H1 (cell line): ENCODE measurements at regions not wholly inside any gene's neighbourhood (a gene's known extent, or its start where the extent isn't known, plus 50 kb on each side); places are given as distances from the start of the nearest gene placed in this dataset.

ENCODE experiments used
- CTCF ChIA-PET: fragments of 300-600 bp; sonication (Branson Sonifier 250); formaldehyde crosslinking; loops from one replicate; lab custom pipeline; 2021; ENCODE audit not compliant: partially characterized antibody; lab: Charles Lee
- POLR2A ChIA-PET: fragments of 300-600 bp; sonication (Branson Sonifier 250); formaldehyde crosslinking; loops from one replicate; lab custom pipeline; 2021; ENCODE audit warnings: inconsistent platforms; ENCODE audit not compliant: partially characterized antibody; lab: Charles Lee
- DNase-seq, 2 experiments: peaks; one replicate each; pipeline versions ENCODE4 v3.0.0 to v3.0.0-alpha.2; 2010 to 2022; ENCODE audit warnings: low spot score in 2 of 2, low read depth in 1 of 2, mixed read lengths in 1 of 2
- FAIRE-seq: peaks from 2 replicates; lab custom pipeline; 2011; peaks lifted over from hg19 to GRCh38; lab: Jason Lieb, UNC
- H2AFZ ChIP-seq: 2 replicates; pipeline ENCODE4 v1.8.1; 2012; ENCODE audit warnings: low read length, inconsistent platforms
- H2AK5ac ChIP-seq: 2 replicates; pipeline ENCODE4 v1.6.1; 2013; ENCODE audit warnings: low read depth, low read length
- H2BK120ac ChIP-seq: replicated peaks from 2 replicates; pipeline ENCODE3; 2013; ENCODE audit warnings: low read depth, low read length, inconsistent platforms
- H2BK12ac ChIP-seq: 2 replicates; pipeline ENCODE4 v1.6.1; 2013; ENCODE audit warnings: low read depth, low read length
- H2BK15ac ChIP-seq: 2 replicates; pipeline ENCODE4 v1.6.1; 2013; ENCODE audit warnings: low read length
- H2BK20ac ChIP-seq: 2 replicates; pipeline ENCODE4 v1.6.1; 2013; ENCODE audit warnings: low read length
- H2BK5ac ChIP-seq: 2 replicates; pipeline ENCODE4 v1.6.1; 2013; ENCODE audit warnings: low read depth, low read length
- H3K14ac ChIP-seq: 2 replicates; pipeline ENCODE4 v1.6.1; 2013; ENCODE audit warnings: inconsistent platforms; ENCODE audit not compliant: insufficient read length
- H3K18ac ChIP-seq: 2 replicates; pipeline ENCODE4 v1.6.1; 2013; ENCODE audit warnings: low read length; ENCODE audit errors: extremely low read depth
- H3K23ac ChIP-seq: 2 replicates; pipeline ENCODE4 v1.6.1; 2013; ENCODE audit warnings: inconsistent platforms; ENCODE audit not compliant: insufficient read length
- H3K23me2 ChIP-seq: 2 replicates; pipeline ENCODE4 v1.6.1; 2013; ENCODE audit warnings: low read depth, low read length
- H3K27ac ChIP-seq: 2 replicates; pipeline ENCODE4 v1.6.1; 2011; ENCODE audit warnings: low read depth, low read length, inconsistent platforms
- H3K27me3 ChIP-seq, 4 experiments: replicated peaks in 1 of 4; 1 replicate in 1 of 4; 2 replicates in 3 of 4; pipeline versions ENCODE4 v1.6.1 to v1.8.1; 2011 to 2013; ENCODE audit warnings: low read length in 3 of 4, mild to moderate bottlenecking in 3 of 4, inconsistent platforms in 2 of 4, mixed read lengths in 2 of 4, moderate library complexity in 1 of 4; ENCODE audit not compliant: control insufficient read depth in 3 of 4, insufficient read depth in 3 of 4; ENCODE audit errors: extremely low read depth in 1 of 4
- H3K36me3 ChIP-seq, 4 experiments: 2 replicates each; pipeline versions ENCODE4 v1.6.1 to v1.8.1; 2011 to 2013; ENCODE audit warnings: mild to moderate bottlenecking in 4 of 4, low read length in 3 of 4, moderate library complexity in 2 of 4, control low read depth in 1 of 4, inconsistent platforms in 1 of 4; ENCODE audit not compliant: insufficient read depth in 4 of 4, control insufficient read depth in 2 of 4
- H3K4ac ChIP-seq: replicated peaks from 2 replicates; pipeline ENCODE3; 2013; ENCODE audit warnings: low read length, low read depth, mixed read lengths, inconsistent platforms; ENCODE audit not compliant: insufficient read length
- H3K4me1 ChIP-seq, 4 experiments: replicated peaks in 1 of 4; 1 replicate in 1 of 4; 2 replicates in 3 of 4; pipeline versions ENCODE4 v1.6.1 to v1.8.1; 2011 to 2013; ENCODE audit warnings: low read length in 3 of 4, inconsistent platforms in 2 of 4, mixed read lengths in 1 of 4; ENCODE audit not compliant: insufficient read depth in 4 of 4, control insufficient read depth in 3 of 4
- H3K4me2 ChIP-seq, 2 experiments: 2 replicates each; pipeline versions ENCODE4 v1.6.1 to v1.8.1; 2011 to 2013; ENCODE audit warnings: low read depth in 2 of 2, low read length in 2 of 2, control low read depth in 1 of 2, inconsistent platforms in 1 of 2, mild to moderate bottlenecking in 1 of 2; ENCODE audit not compliant: insufficient read depth in 1 of 2
- H3K4me3 ChIP-seq, 4 experiments: fragments of 200-600, 300-600 bp in 1 of 4; sonication (generic), shearing (Covaris generic), sonication (Bioruptor Twin) in 1 of 4; 2 replicates each; pipeline versions ENCODE4 v1.5.1 to v1.8.1; 2011 to 2016; ENCODE audit warnings: low read length in 4 of 4, low read depth in 3 of 4, control low read depth in 2 of 4, inconsistent platforms in 2 of 4, mild to moderate bottlenecking in 2 of 4, mixed read lengths in 1 of 4, moderate library complexity in 1 of 4; ENCODE audit not compliant: insufficient read depth in 2 of 4; ENCODE audit errors: extremely low read depth in 1 of 4
- H3K56ac ChIP-seq: replicated peaks from 2 replicates; pipeline ENCODE3; 2013; ENCODE audit warnings: low read depth, mild to moderate bottlenecking, mixed read lengths, low read length, inconsistent platforms; ENCODE audit not compliant: insufficient read length
- H3K79me1 ChIP-seq: 2 replicates; pipeline ENCODE4 v1.6.1; 2013; ENCODE audit warnings: low read depth, low read length, control low read depth
- H3K79me2 ChIP-seq, 2 experiments: 2 replicates each; pipeline versions ENCODE4 v1.6.1 to v1.8.1; 2012 to 2013; ENCODE audit warnings: low read length in 2 of 2, mild to moderate bottlenecking in 2 of 2, inconsistent platforms in 1 of 2; ENCODE audit not compliant: insufficient read depth in 2 of 2, control insufficient read depth in 1 of 2
- H3K9ac ChIP-seq, 4 experiments: replicated peaks in 1 of 4; 1 replicate in 1 of 4; 2 replicates in 3 of 4; pipeline versions ENCODE4 v1.6.1 to v1.8.1; 2011 to 2013; ENCODE audit warnings: low read depth in 3 of 4, low read length in 3 of 4, control low read depth in 2 of 4, mild to moderate bottlenecking in 2 of 4, moderate library complexity in 2 of 4, inconsistent platforms in 1 of 4; ENCODE audit errors: extremely low read depth in 1 of 4
- H3K9me3 ChIP-seq, 2 experiments: 2 replicates each; pipeline versions ENCODE4 v1.6.1 to v1.8.1; 2012 to 2013; ENCODE audit warnings: mild to moderate bottlenecking in 2 of 2, moderate library complexity in 2 of 2, control low read depth in 1 of 2, inconsistent platforms in 1 of 2, low read depth in 1 of 2, low read length in 1 of 2, mixed read lengths in 1 of 2; ENCODE audit not compliant: insufficient read depth in 2 of 2
- H4K20me1 ChIP-seq, 2 experiments: replicated peaks in 1 of 2; 2 replicates each; pipeline versions ENCODE3 to v1.8.1; 2011 to 2013; ENCODE audit warnings: inconsistent platforms in 2 of 2, low read length in 2 of 2, mild to moderate bottlenecking in 1 of 2; ENCODE audit not compliant: insufficient read depth in 2 of 2, control insufficient read depth in 1 of 2
- H4K5ac ChIP-seq: 2 replicates; pipeline ENCODE4 v1.6.1; 2013; ENCODE audit warnings: low read length, low read depth, mixed read lengths, inconsistent platforms; ENCODE audit not compliant: insufficient read length
- H4K8ac ChIP-seq: 2 replicates; pipeline ENCODE4 v1.8.0; 2013; ENCODE audit warnings: mild to moderate bottlenecking, moderate library complexity, low read length, inconsistent platforms; ENCODE audit not compliant: insufficient read depth; ENCODE audit errors: extremely low read depth
- H4K91ac ChIP-seq: replicated peaks from 2 replicates; pipeline ENCODE3; 2013; ENCODE audit warnings: low read length, mixed read lengths, inconsistent platforms; ENCODE audit not compliant: insufficient read length
- CBX8 ChIP-seq: fragments of 300-800, 300-1000 bp; sonication (generic); IDR thresholded peaks from 2 replicates; pipeline ENCODE4 v1.7.1; 2016; ENCODE audit warnings: low read depth, low read length, borderline replicate concordance
- CHD2 ChIP-seq: IDR thresholded peaks from 2 replicates; pipeline ENCODE4 v1.6.1; 2012; ENCODE audit warnings: low read length, improper control_type of control experiment
- EZH2 ChIP-seq: fragments of 200-600 bp; sonication (generic); IDR thresholded peaks from 2 replicates; pipeline ENCODE4 v1.7.1; 2012; ENCODE audit warnings: low read depth, mild to moderate bottlenecking, moderate library complexity, low read length, inconsistent platforms; ENCODE audit not compliant: severe bottlenecking
- GTF2F1 ChIP-seq: IDR thresholded peaks from 2 replicates; pipeline ENCODE4 v1.6.1; 2012; ENCODE audit warnings: low read depth, low read length, improper control_type of control experiment, borderline replicate concordance
- HDAC2 ChIP-seq, 2 experiments: fragments of 300-600 bp in 1 of 2; sonication (generic) in 1 of 2; IDR thresholded peaks; 2 replicates each; pipeline ENCODE4 v1.6.1; 2011 to 2012; ENCODE audit warnings: low read depth in 2 of 2, low read length in 2 of 2, mild to moderate bottlenecking in 2 of 2, moderate library complexity in 2 of 2, borderline replicate concordance in 1 of 2, inconsistent platforms in 1 of 2
- JUND ChIP-seq: IDR thresholded peaks from 2 replicates; pipeline ENCODE4 v1.6.1; 2011; ENCODE audit warnings: mild to moderate bottlenecking, improper control_type of control experiment, low read length
- PHF8 ChIP-seq: fragments of 200-600 bp; sonication (generic); conservative IDR thresholded peaks from 2 replicates; pipeline ENCODE4 v1.7.1; 2012; ENCODE audit warnings: low read depth, mild to moderate bottlenecking, inconsistent platforms, low read length, moderate library complexity
- SIN3A ChIP-seq, 2 experiments: IDR thresholded peaks in 1 of 2; conservative IDR thresholded peaks in 1 of 2; 2 replicates each; pipeline ENCODE4 v1.6.1; 2011 to 2012; ENCODE audit warnings: low read length in 2 of 2, improper control_type of control experiment in 1 of 2, low read depth in 1 of 2, mild to moderate bottlenecking in 1 of 2
- SP2 ChIP-seq: IDR thresholded peaks from 2 replicates; pipeline ENCODE4 v1.6.1; 2012; ENCODE audit warnings: mild to moderate bottlenecking, low read length, inconsistent platforms
- SP4 ChIP-seq: IDR thresholded peaks from 2 replicates; pipeline ENCODE4 v1.6.1; 2012; ENCODE audit warnings: low read length, inconsistent platforms
- SRF ChIP-seq: IDR thresholded peaks from 2 replicates; pipeline ENCODE4 v1.6.1; 2011; ENCODE audit warnings: mild to moderate bottlenecking, low read depth, low read length, moderate library complexity
- TCF12 ChIP-seq: IDR thresholded peaks from 2 replicates; pipeline ENCODE4 v1.6.1; 2011; ENCODE audit warnings: low read depth, mild to moderate bottlenecking, low read length
- WGBS, 2 experiments: shearing (Covaris generic) in 1 of 2; methylation state at CpG; one replicate each; pipeline versions ENCODE4 v1.1.6 to v1.1.7; 2013 to 2015; ENCODE audit warnings: low lambda C conversion rate in 2 of 2, mixed read lengths in 2 of 2, inconsistent platforms in 1 of 2, low coverage in 1 of 2, missing lambda C conversion rate in 1 of 2; ENCODE audit not compliant: insufficient replicate concordance in 2 of 2, insufficient coverage in 1 of 2, insufficient read length in 1 of 2; ENCODE audit errors: extremely low coverage in 1 of 2, missing lambda C conversion rate in 1 of 2; 5-methylcytosine and 5-hydroxymethylcytosine counted together
- TF ChIP-seq, protein P1 (sequence below): IDR thresholded peaks from 2 replicates; pipeline ENCODE4 v1.6.1; 2011; ENCODE audit warnings: low read length, improper control_type of control experiment

GRCh38 chr14:43198465-43198864, 1308.6 kb downstream of the FSCB start:
- H3K9ac ChIP-seq, result no peak overlapping the region
- no peaks in the 10 kb centered on the region for H3K79me1 ChIP-seq
- H3K4me1 ChIP-seq, result no peaks in the 10 kb centered on the region
- no peak overlapping the region for H2BK120ac ChIP-seq
- FAIRE-seq (no peak), DNase-seq (no peak)
- H3K18ac ChIP-seq, result no peak overlapping the region
- H2BK15ac ChIP-seq, result no peak overlapping the region
- no peak overlapping the region for H2AFZ ChIP-seq
- ChIA-PET POLR2A (no interaction called here), CTCF (no interaction called here)
- no peak overlapping the region for H3K4me2 ChIP-seq
- no peak overlapping the region for H2BK12ac ChIP-seq
- no peaks in the 10 kb centered on the region for H3K79me2 ChIP-seq
- H2BK20ac ChIP-seq, result no peak overlapping the region
- H4K8ac ChIP-seq, result no peak overlapping the region
- no peak overlapping the region for H2BK5ac ChIP-seq
- H3K27me3 ChIP-seq, result no peaks in the 10 kb centered on the region
- H3K23ac ChIP-seq, result no peak overlapping the region
- no peak overlapping the region for H4K91ac ChIP-seq
- no peak overlapping the region for H2AK5ac ChIP-seq
- H4K5ac ChIP-seq, result no peak overlapping the region
- H4K20me1 ChIP-seq, result no peaks in the 10 kb centered on the region
- H3K4me3 ChIP-seq, result no peak overlapping the region
- 94% methylated on average over 2 of the region's 2 CpGs; no CpG with 5 or more reads in 1 of the 2 experiments for WGBS, 2 experiments
- H3K4ac ChIP-seq, result no peak overlapping the region
- no peaks in the 10 kb centered on the region for H3K23me2 ChIP-seq
- H3K27ac ChIP-seq, result no peak overlapping the region
- H3K9me3 ChIP-seq, result no peaks in the 10 kb centered on the region
- H3K14ac ChIP-seq, result no peak overlapping the region
- H3K56ac ChIP-seq, result no peak overlapping the region
- no peaks in the 10 kb centered on the region for H3K36me3 ChIP-seq
- TF ChIP-seq TCF12 (no peak), EZH2 (no peak), GTF2F1 (no peak), CHD2 (no peak), HDAC2 (IDR thresholded peaks at IDR 0.05; ENCODE audit: borderline replicate concordance in 1 of 2, low read depth in 2 of 2, low read length in 2 of 2) (no peak), SP4 (no peak), SRF (no peak), SP2 (no peak), CBX8 (no peak), JUND (no peak), PHF8 (no peak), SIN3A (conservative IDR thresholded peaks at IDR 0.05 in 1 of 2, IDR thresholded peaks at IDR 0.05 in 1 of 2; ENCODE audit: low read depth in 1 of 2, low read length in 2 of 2) (no peak)
- TF ChIP-seq, protein P1, sequence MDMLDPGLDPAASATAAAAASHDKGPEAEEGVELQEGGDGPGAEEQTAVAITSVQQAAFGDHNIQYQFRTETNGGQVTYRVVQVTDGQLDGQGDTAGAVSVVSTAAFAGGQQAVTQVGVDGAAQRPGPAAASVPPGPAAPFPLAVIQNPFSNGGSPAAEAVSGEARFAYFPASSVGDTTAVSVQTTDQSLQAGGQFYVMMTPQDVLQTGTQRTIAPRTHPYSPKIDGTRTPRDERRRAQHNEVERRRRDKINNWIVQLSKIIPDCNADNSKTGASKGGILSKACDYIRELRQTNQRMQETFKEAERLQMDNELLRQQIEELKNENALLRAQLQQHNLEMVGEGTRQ, result no peak
